Ectodermal cell (in vitro differentiated cells): ENCODE measurements at regions not wholly inside any gene's neighbourhood (a gene's known extent, or its start where the extent isn't known, plus 50 kb on each side); places are given as distances from the start of the nearest gene placed in this dataset.

Experiments
- H3K27ac ChIP-seq: 2 replicates; pipeline ENCODE4 v1.7.0; 2013; ENCODE audit warnings: mild to moderate bottlenecking, low read depth, low read length; ENCODE audit not compliant: insufficient read depth, poor library complexity, severe bottlenecking
- H3K27me3 ChIP-seq: 2 replicates; pipeline ENCODE4 v1.7.0; 2013; ENCODE audit warnings: mild to moderate bottlenecking, low read length; ENCODE audit not compliant: insufficient read depth, control insufficient read depth, poor library complexity, severe bottlenecking
- H3K36me3 ChIP-seq: one replicate; pipeline ENCODE4 v1.7.0; 2013; ENCODE audit warnings: low read length; ENCODE audit not compliant: control insufficient read depth, insufficient read depth
- H3K4me1 ChIP-seq: one replicate; pipeline ENCODE4 v1.7.0; 2013; ENCODE audit warnings: low read length; ENCODE audit not compliant: control insufficient read depth, insufficient read depth
- H3K4me3 ChIP-seq: 2 replicates; pipeline ENCODE4 v1.7.0; 2013; ENCODE audit warnings: low read depth, low read length, control low read depth; ENCODE audit not compliant: insufficient read depth
- H3K9me3 ChIP-seq: 2 replicates; pipeline ENCODE4 v1.7.0; 2013; ENCODE audit warnings: mild to moderate bottlenecking, low read length, moderate library complexity; ENCODE audit not compliant: control insufficient read depth
- WGBS, 2 experiments: methylation state at CpG; one replicate each; pipeline ENCODE4 v1.1.7; 2013; ENCODE audit warnings: missing lambda C conversion rate in 2 of 2; 5-methylcytosine and 5-hydroxymethylcytosine counted together

- 93% methylated on average over 2 of the region's 2 CpGs for WGBS, 2 experiments
Observed at GRCh38 chr10:117745301-117745700, 202.8 kb downstream of the EMX2 start.

GRCh38 chr10:117746541-117747448 is 204.2 kb downstream of the EMX2 start:
- no peaks in the 10 kb centered on the region for H3K27me3 ChIP-seq
- 90 to 94% methylated on average over 9 of the region's 9 CpGs for WGBS, 2 experiments
- no peak overlapping the region for H3K4me3 ChIP-seq
- H3K36me3 ChIP-seq = no peaks in the 10 kb centered on the region
- no peak overlapping the region for H3K27ac ChIP-seq
- H3K4me1 ChIP-seq = no peaks in the 10 kb centered on the region
- no peaks in the 10 kb centered on the region for H3K9me3 ChIP-seq

More at GRCh38 chr10:117745301-117745700, 202.8 kb downstream of the EMX2 start:
- H3K4me3 ChIP-seq = no peak overlapping the region
- H3K27me3 ChIP-seq = no peaks in the 10 kb centered on the region
- H3K27ac ChIP-seq = no peak overlapping the region
- H3K36me3 ChIP-seq = no peaks in the 10 kb centered on the region
- no peaks in the 10 kb centered on the region for H3K9me3 ChIP-seq
- H3K4me1 ChIP-seq = no peaks in the 10 kb centered on the region

- H3K4me3 ChIP-seq = no peak overlapping the region
- WGBS, 2 experiments = 92 to 94% methylated on average over 8 to 12 of the region's 12 CpGs
- no peaks in the 10 kb centered on the region for H3K9me3 ChIP-seq
- no peak overlapping the region for H3K27ac ChIP-seq
- H3K36me3 ChIP-seq = no peaks in the 10 kb centered on the region
- H3K27me3 ChIP-seq = no peaks in the 10 kb centered on the region
- H3K4me1 ChIP-seq = no peaks in the 10 kb centered on the region
Observed at GRCh38 chr10:117747636-117748035, 205.1 kb downstream of the EMX2 start.

- no peaks in the 10 kb centered on the region for H3K36me3 ChIP-seq
- H3K4me3 ChIP-seq = no peak overlapping the region
- no peaks in the 10 kb centered on the region for H3K27me3 ChIP-seq
- 94% methylated on average over 12 of the region's 12 CpGs for WGBS, 2 experiments
- H3K27ac ChIP-seq = no peak overlapping the region
- no peaks in the 10 kb centered on the region for H3K4me1 ChIP-seq
- H3K9me3 ChIP-seq = no peaks in the 10 kb centered on the region
Observed at GRCh38 chr10:117748058-117748457, 205.5 kb downstream of the EMX2 start.

- no peak overlapping the region for H3K4me3 ChIP-seq
- H3K9me3 ChIP-seq = no peaks in the 10 kb centered on the region
- no peaks in the 10 kb centered on the region for H3K27me3 ChIP-seq
- H3K4me1 ChIP-seq = peaks cover 5% of the 10 kb centered on the region
- H3K36me3 ChIP-seq = no peaks in the 10 kb centered on the region
- WGBS, 2 experiments = 94 to 98% methylated on average over 4 of the region's 4 CpGs
- H3K27ac ChIP-seq = no peak overlapping the region
Observed at GRCh38 chr10:117750616-117751015, 208.1 kb downstream of the EMX2 start.

- no peaks in the 10 kb centered on the region for H3K9me3 ChIP-seq
- peaks cover 8% of the 10 kb centered on the region for H3K4me1 ChIP-seq
- no peak overlapping the region for H3K4me3 ChIP-seq
- no peaks in the 10 kb centered on the region for H3K27me3 ChIP-seq
- no peaks in the 10 kb centered on the region for H3K36me3 ChIP-seq
- 100% methylated on average over 1 of the region's 1 CpG for WGBS, 2 experiments
- H3K27ac ChIP-seq = no peak overlapping the region
Observed at GRCh38 chr10:117751259-117751658, 208.7 kb downstream of the EMX2 start.

GRCh38 chr10:117752103-117752502 is 209.6 kb downstream of the EMX2 start:
- no peak overlapping the region for H3K4me3 ChIP-seq
- no peaks in the 10 kb centered on the region for H3K36me3 ChIP-seq
- WGBS, 2 experiments = 84 to 86% methylated on average over 4 of the region's 4 CpGs
- H3K9me3 ChIP-seq = no peaks in the 10 kb centered on the region
- no peak overlapping the region for H3K27ac ChIP-seq
- peaks cover 8% of the 10 kb centered on the region for H3K4me1 ChIP-seq
- H3K27me3 ChIP-seq = no peaks in the 10 kb centered on the region

- Histone ChIP-seq H3K4me1 (peaks cover 8% of the 10 kb centered on the region), H3K4me3 (no peak overlapping the region), H3K27ac (no peak overlapping the region), H3K36me3 (no peaks in the 10 kb centered on the region), H3K9me3 (no peaks in the 10 kb centered on the region), H3K27me3 (no peaks in the 10 kb centered on the region)
- WGBS, 2 experiments = 94 to 95% methylated on average over 15 of the region's 15 CpGs
Observed at GRCh38 chr10:117754770-117755658, 212.5 kb downstream of the EMX2 start.

GRCh38 chr10:117755659-117756014 is 213.1 kb downstream of the EMX2 start:
- no peaks in the 10 kb centered on the region for H3K9me3 ChIP-seq
- no peak overlapping the region for H3K4me3 ChIP-seq
- peaks cover 8% of the 10 kb centered on the region for H3K4me1 ChIP-seq
- no peaks in the 10 kb centered on the region for H3K27me3 ChIP-seq
- no peaks in the 10 kb centered on the region for H3K36me3 ChIP-seq
- 40 to 50% methylated on average over 3 of the region's 3 CpGs for WGBS, 2 experiments
- H3K27ac ChIP-seq = no peak overlapping the region

GRCh38 chr10:117757086-117757720 is 214.7 kb downstream of the EMX2 start:
- WGBS, 2 experiments = 91 to 95% methylated on average over 9 of the region's 9 CpGs
- no peak overlapping the region for H3K27ac ChIP-seq

More at GRCh38 chr10:117757086-117757720, 214.7 kb downstream of the EMX2 start:
- no peaks in the 10 kb centered on the region for H3K27me3 ChIP-seq
- no peaks in the 10 kb centered on the region for H3K9me3 ChIP-seq
- no peaks in the 10 kb centered on the region for H3K36me3 ChIP-seq
- peaks cover 8% of the 10 kb centered on the region for H3K4me1 ChIP-seq
- H3K4me3 ChIP-seq = no peak overlapping the region
